Mesenchymal stem cell (in vitro differentiated cells and primary cell): ENCODE measurements at regions not wholly inside any gene's neighbourhood (a gene's known extent, or its start where the extent isn't known, plus 50 kb on each side); places are given as distances from the start of the nearest gene placed in this dataset.
"Not testable (repeated sequence)": the region's sequence is repeated elsewhere in the genome, so short reads cannot be mapped to it uniquely, and the experiment has no call there.

Source experiments
- DNase-seq: peaks from one replicate; pipeline ENCODE4 v3.0.0-alpha.2; 2013
- H2AFZ ChIP-seq: one replicate; pipeline ENCODE4 v1.6.1; 2013; ENCODE audit warnings: low read depth, mild to moderate bottlenecking, control low read depth, inconsistent platforms, low read length, moderate library complexity
- H2AK5ac ChIP-seq: 2 replicates; pipeline ENCODE4 v1.6.1; 2013; ENCODE audit warnings: low read length, moderate library complexity, mild to moderate bottlenecking, inconsistent platforms; ENCODE audit not compliant: severe bottlenecking
- H2BK120ac ChIP-seq: one replicate; pipeline ENCODE4 v1.6.1; 2013; ENCODE audit warnings: low read depth, mild to moderate bottlenecking, inconsistent platforms, low read length, moderate library complexity
- H2BK12ac ChIP-seq, 2 experiments: one replicate each; pipeline ENCODE4 v1.6.1; 2013; ENCODE audit warnings: inconsistent platforms in 2 of 2, low read length in 2 of 2, mild to moderate bottlenecking in 2 of 2, moderate library complexity in 2 of 2, control low read depth in 1 of 2
- H2BK15ac ChIP-seq: one replicate; pipeline ENCODE4 v1.6.1; 2013; ENCODE audit warnings: mild to moderate bottlenecking, low read depth, inconsistent platforms; ENCODE audit not compliant: poor library complexity, severe bottlenecking
- H2BK5ac ChIP-seq: 2 replicates; pipeline ENCODE4 v1.6.1; 2013; ENCODE audit warnings: low read depth, mild to moderate bottlenecking, low read length, control low read depth, inconsistent platforms; ENCODE audit not compliant: poor library complexity, severe bottlenecking
- H3K14ac ChIP-seq, 2 experiments: one replicate each; pipeline ENCODE4 v1.6.1; 2013; ENCODE audit warnings: inconsistent platforms in 2 of 2, low read length in 2 of 2, control low read depth in 1 of 2, mild to moderate bottlenecking in 1 of 2, moderate library complexity in 1 of 2
- H3K18ac ChIP-seq, 2 experiments: one replicate each; pipeline ENCODE4 v1.6.1; 2013; ENCODE audit warnings: inconsistent platforms in 2 of 2, low read length in 2 of 2, control low read depth in 1 of 2, low read depth in 1 of 2, mild to moderate bottlenecking in 1 of 2
- H3K23ac ChIP-seq, 2 experiments: one replicate each; pipeline ENCODE4 v1.6.1; 2013; ENCODE audit warnings: inconsistent platforms in 2 of 2, low read length in 2 of 2, mild to moderate bottlenecking in 2 of 2, moderate library complexity in 2 of 2, control low read depth in 1 of 2
- H3K27ac ChIP-seq: 2 replicates; pipeline ENCODE4 v1.5.1; 2013; ENCODE audit warnings: mild to moderate bottlenecking, moderate library complexity, low read length, control low read depth, inconsistent platforms; ENCODE audit not compliant: poor library complexity, severe bottlenecking
- H3K27me3 ChIP-seq, 2 experiments: 2 replicates each; pipeline versions ENCODE4 v1.6.1 to v1.7.0; 2013; ENCODE audit warnings: low read length in 2 of 2, mild to moderate bottlenecking in 2 of 2, moderate library complexity in 2 of 2, control low read depth in 1 of 2, inconsistent platforms in 1 of 2; ENCODE audit not compliant: control insufficient read depth in 1 of 2, insufficient read depth in 1 of 2
- H3K36me3 ChIP-seq, 2 experiments: 2 replicates each; pipeline versions ENCODE4 v1.6.1 to v1.7.0; 2013; ENCODE audit warnings: low read length in 2 of 2, control low read depth in 1 of 2, inconsistent platforms in 1 of 2, low read depth in 1 of 2, mild to moderate bottlenecking in 1 of 2; ENCODE audit not compliant: insufficient read depth in 2 of 2, control insufficient read depth in 1 of 2
- H3K4ac ChIP-seq, 2 experiments: one replicate each; pipeline ENCODE4 v1.6.1; 2013; ENCODE audit warnings: inconsistent platforms in 2 of 2, low read length in 2 of 2, mild to moderate bottlenecking in 2 of 2, moderate library complexity in 2 of 2, control low read depth in 1 of 2, low read depth in 1 of 2
- H3K4me1 ChIP-seq: 2 replicates; pipeline ENCODE4 v1.6.1; 2013; ENCODE audit warnings: low read depth, low read length, control low read depth; ENCODE audit not compliant: control insufficient read depth, insufficient read depth
- H3K4me2 ChIP-seq: 2 replicates; pipeline ENCODE4 v1.6.1; 2013; ENCODE audit warnings: low read length, mild to moderate bottlenecking, inconsistent platforms; ENCODE audit not compliant: poor library complexity, severe bottlenecking
- H3K4me3 ChIP-seq, 2 experiments: 2 replicates each; pipeline versions ENCODE4 v1.5.1 to v1.7.0; 2013; ENCODE audit warnings: low read length in 2 of 2, mild to moderate bottlenecking in 2 of 2, control low read depth in 1 of 2, low read depth in 1 of 2; ENCODE audit not compliant: insufficient read depth in 1 of 2
- H3K79me1 ChIP-seq: replicated peaks from 2 replicates; pipeline ENCODE4 v1.6.1; 2013; ENCODE audit warnings: mild to moderate bottlenecking, control low read depth, low read length, inconsistent platforms; ENCODE audit not compliant: poor library complexity, severe bottlenecking
- H3K9ac ChIP-seq: 2 replicates; pipeline ENCODE4 v1.7.0; 2013; ENCODE audit warnings: mild to moderate bottlenecking, low read length, moderate library complexity
- H3K9me3 ChIP-seq: 2 replicates; pipeline ENCODE4 v1.7.0; 2013; ENCODE audit warnings: mild to moderate bottlenecking, low read length; ENCODE audit not compliant: control insufficient read depth
- H4K8ac ChIP-seq: one replicate; pipeline ENCODE4 v1.6.1; 2013; ENCODE audit warnings: inconsistent platforms, mild to moderate bottlenecking, low read length, moderate library complexity
- H4K91ac ChIP-seq: one replicate; pipeline ENCODE4 v1.6.1; 2013; ENCODE audit warnings: mild to moderate bottlenecking, low read length, inconsistent platforms
- WGBS: methylation state at CpG from one replicate; pipeline ENCODE4 v1.1.7; 2013; ENCODE audit warnings: mixed read lengths; 5-methylcytosine and 5-hydroxymethylcytosine counted together

DNA sequence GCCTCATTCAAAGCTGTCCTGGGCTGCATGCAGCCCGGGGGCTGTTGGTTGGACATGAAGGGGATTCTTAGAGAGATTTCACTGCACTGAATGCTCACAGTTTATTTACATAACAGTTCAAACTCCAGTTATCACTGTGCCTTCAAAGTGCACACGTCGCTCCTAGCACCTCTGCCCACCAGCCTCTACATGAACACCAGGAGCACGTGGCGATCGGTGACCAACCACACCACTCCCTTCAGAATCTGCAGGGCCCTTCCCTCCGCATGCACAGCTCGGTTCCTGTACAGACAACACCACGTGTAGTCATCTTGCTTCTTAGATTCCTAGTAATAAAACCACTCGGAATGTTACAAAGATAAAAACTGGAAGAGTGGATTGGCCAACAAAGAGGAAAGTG lies 72.9 kb upstream of the GOLGA6L6 start:
- H3K4ac ChIP-seq, DNase-seq, H2BK5ac ChIP-seq, H2BK12ac ChIP-seq, H3K18ac ChIP-seq, H3K36me3 ChIP-seq, H2AK5ac ChIP-seq, H3K23ac ChIP-seq, H3K4me3 ChIP-seq, H2AFZ ChIP-seq, H3K4me1 ChIP-seq, H4K91ac ChIP-seq, H3K9me3 ChIP-seq, H2BK120ac ChIP-seq, H3K27me3 ChIP-seq, H3K27ac ChIP-seq, H3K14ac ChIP-seq, H2BK15ac ChIP-seq, H3K79me1 ChIP-seq, H3K4me2 ChIP-seq, H3K9ac ChIP-seq, H4K8ac ChIP-seq: not testable (repeated sequence)
- no CpG with 5 or more reads among the region's 10 CpGs for WGBS

DNA sequence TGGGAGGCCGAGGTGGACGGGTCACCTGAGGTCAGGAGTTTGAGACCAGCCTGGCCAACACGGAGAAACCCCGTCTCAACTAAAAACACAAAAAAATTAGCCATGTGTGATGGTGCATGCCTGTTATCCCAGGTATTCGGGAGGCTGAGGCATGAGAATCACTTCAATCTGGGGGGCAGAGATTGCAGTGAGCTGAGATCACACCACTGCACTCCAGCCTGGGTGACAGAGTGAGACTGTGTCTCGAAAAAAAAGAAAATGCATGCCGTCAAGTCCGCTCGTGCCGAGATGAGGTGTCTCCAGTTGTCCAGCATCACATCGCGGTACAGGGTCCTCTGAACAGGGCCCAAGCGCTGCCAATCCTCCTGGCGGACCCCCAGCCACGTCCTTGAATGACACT lies 71.2 kb upstream of the GOLGA6L6 start:
- no CpG with 5 or more reads among the region's 15 CpGs for WGBS
- not testable (repeated sequence) for H2AK5ac ChIP-seq, H3K4ac ChIP-seq

DNA sequence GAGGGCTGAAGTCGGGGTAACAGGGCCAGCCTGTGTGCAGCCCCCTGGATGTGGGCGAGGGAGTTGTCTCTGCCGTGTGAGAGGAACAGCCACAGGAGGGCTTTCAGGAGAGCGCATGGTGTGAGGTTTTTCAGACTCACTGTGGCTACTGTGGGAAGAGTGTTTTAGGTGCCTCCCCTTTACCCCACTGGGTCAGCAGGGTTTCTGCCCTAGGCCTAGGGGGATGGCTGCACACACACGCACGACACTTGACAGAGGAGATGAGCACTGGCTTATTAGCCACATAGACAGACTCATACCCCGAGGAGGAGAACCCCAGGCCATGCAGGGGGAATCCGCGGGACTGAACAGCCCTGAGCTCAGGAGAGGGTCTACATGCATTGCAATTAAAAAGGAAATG lies 70.8 kb upstream of the GOLGA6L6 start:
- H4K91ac ChIP-seq, H3K18ac ChIP-seq, H3K9me3 ChIP-seq, DNase-seq, H2AFZ ChIP-seq, H3K14ac ChIP-seq, H3K27me3 ChIP-seq, H3K9ac ChIP-seq, H4K8ac ChIP-seq, H2BK5ac ChIP-seq, H2BK15ac ChIP-seq, H2BK120ac ChIP-seq, H3K4ac ChIP-seq, H3K79me1 ChIP-seq, H2BK12ac ChIP-seq, H3K23ac ChIP-seq, H3K4me2 ChIP-seq, H3K27ac ChIP-seq, H2AK5ac ChIP-seq, H3K4me1 ChIP-seq, H3K4me3 ChIP-seq, H3K36me3 ChIP-seq: not testable (repeated sequence)
- WGBS = 84% methylated on average over 5 of the region's 9 CpGs

More for the DNA sequence above, 71.2 kb upstream of the GOLGA6L6 start:
- not testable (repeated sequence) for H3K4me2 ChIP-seq, H3K18ac ChIP-seq, H2BK15ac ChIP-seq, H4K91ac ChIP-seq, H3K4me1 ChIP-seq, H3K27me3 ChIP-seq, H2AFZ ChIP-seq, H3K9me3 ChIP-seq, H3K9ac ChIP-seq, H3K79me1 ChIP-seq, H2BK5ac ChIP-seq, H3K23ac ChIP-seq, H3K36me3 ChIP-seq, H3K27ac ChIP-seq, H2BK120ac ChIP-seq, H3K4me3 ChIP-seq, H2BK12ac ChIP-seq, H4K8ac ChIP-seq, DNase-seq, H3K14ac ChIP-seq

DNA sequence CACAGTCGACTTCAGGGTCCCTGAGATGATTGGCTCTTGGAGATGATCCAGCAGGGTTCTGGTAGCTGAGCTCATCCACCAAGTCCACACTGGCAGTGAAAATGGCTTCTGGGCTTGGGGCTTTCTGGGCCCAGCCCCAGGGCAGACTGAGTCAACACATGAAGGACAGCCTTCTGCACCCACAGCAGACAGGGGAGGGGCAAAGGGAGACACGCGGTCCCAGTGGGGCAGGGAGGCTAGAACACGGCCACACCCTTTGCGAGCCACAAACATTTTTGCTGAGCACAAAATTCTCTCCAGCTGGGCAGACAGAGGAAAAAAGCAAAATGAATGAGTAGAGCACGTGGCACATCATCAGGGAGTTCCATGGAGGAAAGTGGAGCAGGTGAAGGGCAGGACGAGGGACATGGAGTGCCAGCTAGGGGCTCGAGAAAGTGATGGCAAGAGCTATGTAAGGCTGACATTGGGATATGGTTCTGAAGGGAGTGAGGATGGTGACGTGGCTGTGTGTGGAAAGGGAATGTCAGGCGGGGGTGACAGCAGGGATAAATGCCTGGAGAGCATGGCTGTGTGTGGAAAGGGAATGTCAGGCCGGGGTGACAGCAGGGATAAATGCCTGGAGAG lies 70.2 kb upstream of the GOLGA6L6 start:
- not testable (repeated sequence) for H3K9me3 ChIP-seq, H2AK5ac ChIP-seq, H3K4me2 ChIP-seq, H3K4me3 ChIP-seq, H2BK120ac ChIP-seq, H3K36me3 ChIP-seq, H3K27ac ChIP-seq, H3K27me3 ChIP-seq, H2BK5ac ChIP-seq, H3K4ac ChIP-seq, H3K18ac ChIP-seq, H3K4me1 ChIP-seq, H2BK12ac ChIP-seq, DNase-seq, H3K9ac ChIP-seq, H4K8ac ChIP-seq, H3K14ac ChIP-seq, H3K79me1 ChIP-seq, H4K91ac ChIP-seq, H2AFZ ChIP-seq, H3K23ac ChIP-seq, H2BK15ac ChIP-seq
- no CpG with 5 or more reads among the region's 11 CpGs for WGBS
